Activated CD4-positive, alpha-beta T cell treated with anti-CD3 and anti-CD28 coated beads for 1 hour (primary cell): ENCODE measurements at regions not wholly inside any gene's neighbourhood (a gene's known extent, or its start where the extent isn't known, plus 50 kb on each side); places are given as distances from the start of the nearest gene placed in this dataset.
"Not testable (repeated sequence)": the region's sequence is repeated elsewhere in the genome, so short reads cannot be mapped to it uniquely, and the experiment has no call there.

Experiments
- DNase-seq: peaks from one replicate; pipeline ENCODE4 v3.0.0-alpha.2; 2020

DNA sequence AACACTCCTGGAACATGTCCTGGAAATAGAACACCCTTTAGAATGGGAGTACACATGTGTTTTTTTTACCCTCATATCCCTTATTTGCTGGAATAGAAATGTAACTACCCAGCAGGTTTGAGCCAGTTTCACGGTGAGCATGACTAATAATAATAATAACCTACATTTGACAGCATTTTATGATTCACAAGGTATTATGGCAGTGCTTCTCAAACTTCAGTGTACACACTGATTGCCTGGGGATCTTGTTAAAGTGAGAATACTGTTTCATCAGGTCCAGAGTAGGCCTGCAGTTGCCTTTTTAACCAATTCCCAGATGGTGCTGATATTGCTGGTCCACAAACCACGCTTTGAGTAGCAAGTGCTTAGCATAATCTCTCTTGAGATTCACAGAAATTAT lies 63.9 kb downstream of the NFKBIZ start:
- DNase-seq = no peak

DNA sequence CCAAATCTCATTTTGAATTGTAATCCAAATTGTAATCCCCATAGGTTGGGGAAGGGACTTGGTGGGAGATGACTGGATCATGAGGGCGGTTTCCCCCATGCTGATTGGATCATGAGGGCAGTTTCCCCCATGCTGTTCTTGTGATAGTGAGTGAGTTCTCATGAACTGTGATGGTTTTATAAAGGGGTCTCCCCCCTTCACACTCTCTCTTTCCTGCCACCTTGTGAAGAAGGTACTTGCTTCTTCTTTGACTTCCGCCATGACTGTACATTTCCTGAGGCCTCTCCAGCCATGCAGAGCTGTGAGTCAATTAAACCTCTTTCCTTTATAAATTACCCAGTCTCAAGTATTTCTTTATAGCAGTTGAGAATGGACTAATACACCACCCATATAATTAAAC lies 68.4 kb downstream of the NFKBIZ start:
- not testable (repeated sequence) for DNase-seq

DNA sequence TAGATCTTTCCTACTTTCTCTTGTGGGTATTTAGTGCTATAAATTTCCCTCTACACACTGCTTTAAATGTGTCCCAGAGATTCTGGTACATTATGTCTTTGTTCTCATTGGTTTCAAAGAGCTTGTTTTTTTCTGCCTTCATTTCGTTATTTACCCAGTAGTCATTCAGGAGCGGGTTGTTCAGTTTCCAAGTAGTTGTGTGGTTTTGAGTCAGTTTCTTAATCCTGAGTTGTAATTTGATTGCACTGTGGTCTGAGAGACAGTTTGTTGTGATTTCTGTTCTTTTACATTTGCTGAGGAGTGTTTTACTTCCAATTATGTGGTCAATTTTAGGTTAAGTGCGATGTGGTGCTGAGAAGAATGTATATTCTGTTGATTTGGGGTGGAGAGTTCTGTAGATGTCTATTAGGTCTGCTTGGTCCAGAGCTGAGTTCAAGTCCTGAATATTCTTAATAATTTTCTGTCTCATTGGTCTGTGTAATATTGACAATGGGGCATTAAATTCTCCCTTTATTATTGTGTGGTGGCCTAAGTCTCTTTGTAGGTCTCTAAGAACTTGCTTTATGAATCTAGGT lies 72.9 kb downstream of the NFKBIZ start:
- not testable (repeated sequence) for DNase-seq

DNA sequence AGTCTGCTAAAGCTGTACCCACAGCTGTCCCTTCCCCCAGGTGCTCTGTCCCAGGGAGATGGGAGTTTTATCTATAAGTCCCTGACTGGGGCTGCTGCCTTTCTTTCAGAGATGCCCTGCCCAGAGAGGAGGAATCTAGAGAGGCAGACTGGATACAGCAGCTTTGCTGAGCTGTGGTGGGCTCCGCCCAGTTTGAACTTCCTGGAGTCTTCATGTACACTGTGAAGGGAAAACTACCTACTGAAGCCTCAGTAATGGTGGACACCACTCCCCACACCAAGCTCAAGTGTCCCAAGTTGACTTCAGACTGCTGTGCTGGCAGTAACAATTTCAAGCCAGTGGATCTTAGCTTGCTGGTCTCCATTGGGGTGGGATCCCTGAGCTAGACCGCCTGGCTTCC lies 75.3 kb downstream of the NFKBIZ start:
- not testable (repeated sequence) for DNase-seq

DNA sequence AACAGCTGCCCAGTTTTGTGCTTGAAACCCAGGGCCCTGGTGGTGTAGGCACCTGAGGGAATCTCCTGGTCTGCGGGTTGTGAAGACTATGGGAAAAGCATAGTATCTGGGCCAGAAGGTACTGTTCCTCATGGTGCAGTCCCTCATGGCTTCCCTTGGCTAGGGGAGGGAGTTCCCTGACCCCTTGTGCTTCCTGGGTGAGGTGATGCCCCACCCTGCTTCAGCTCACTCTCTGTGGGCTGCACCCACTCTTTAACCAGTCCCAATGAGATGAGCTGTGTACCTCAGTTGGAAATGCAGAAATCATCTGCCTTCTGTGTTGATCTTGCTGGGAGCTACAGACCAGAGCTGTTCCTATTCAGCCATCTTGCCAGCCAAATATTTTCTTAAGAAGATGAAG lies 75.8 kb downstream of the NFKBIZ start:
- DNase-seq = not testable (repeated sequence)

DNA sequence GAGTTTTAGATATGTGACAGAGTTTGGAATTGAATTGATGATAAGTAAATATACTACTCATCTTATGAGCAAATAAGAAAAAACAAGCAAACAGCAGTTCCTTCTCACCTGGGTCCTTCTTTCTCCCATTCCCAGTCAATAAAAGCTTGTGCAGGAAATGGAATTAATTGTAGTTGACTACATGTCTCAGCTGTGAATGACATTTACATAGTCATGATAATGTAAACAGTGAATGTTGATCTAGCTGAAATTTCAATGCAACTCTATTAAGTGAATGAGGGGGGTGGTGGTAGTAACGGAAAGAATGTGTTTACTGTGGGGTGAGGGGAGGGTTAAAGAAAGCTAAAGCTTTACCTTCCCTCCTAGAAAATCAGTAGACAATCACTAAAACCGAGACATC lies 76.2 kb downstream of the NFKBIZ start:
- DNase-seq = no peak

DNA sequence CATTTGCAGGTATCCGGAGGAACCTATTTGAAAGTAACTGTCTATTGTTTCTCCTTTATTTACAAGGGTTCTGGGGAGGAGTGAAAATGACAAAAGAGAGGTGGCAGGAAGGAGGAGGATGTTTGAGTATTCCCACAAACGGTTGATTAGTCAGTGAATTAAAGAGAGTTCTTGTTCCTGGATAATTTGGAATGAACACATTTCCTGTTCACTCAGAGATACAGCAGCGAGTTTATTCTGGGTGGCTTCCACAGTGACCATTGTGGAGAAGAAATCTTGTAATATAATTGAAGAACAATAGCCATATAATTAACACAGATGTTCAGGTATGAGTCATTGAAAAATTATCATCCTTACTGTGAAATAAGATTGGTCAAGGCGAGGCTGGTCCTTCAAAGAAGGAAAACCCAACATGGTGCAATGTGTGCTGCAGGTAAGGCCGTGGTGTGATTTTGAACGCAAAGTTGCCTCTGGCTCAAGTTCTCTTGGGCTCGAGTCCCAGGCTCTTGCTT lies 77.3 kb downstream of the NFKBIZ start:
- DNase-seq = no peak

DNA sequence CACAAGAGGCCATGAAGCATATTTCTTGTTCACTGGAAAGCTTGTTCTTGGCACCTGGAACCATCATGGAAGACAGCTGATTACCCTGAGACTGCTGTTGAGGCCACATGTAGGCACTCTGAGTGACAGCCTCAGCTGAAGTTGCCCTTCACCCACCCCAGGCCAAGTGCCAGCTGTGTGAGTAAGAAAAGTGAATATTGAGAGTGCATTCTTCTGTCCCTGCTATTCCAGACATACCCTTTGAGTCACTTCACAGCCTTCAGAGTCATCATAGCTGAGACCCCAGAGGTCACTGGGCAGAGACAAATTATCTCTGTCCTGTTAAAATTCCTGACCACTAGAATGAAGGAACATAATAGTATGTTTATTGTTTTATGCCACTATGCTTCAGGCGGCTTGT lies 79.6 kb downstream of the NFKBIZ start:
- DNase-seq = no peak

DNA sequence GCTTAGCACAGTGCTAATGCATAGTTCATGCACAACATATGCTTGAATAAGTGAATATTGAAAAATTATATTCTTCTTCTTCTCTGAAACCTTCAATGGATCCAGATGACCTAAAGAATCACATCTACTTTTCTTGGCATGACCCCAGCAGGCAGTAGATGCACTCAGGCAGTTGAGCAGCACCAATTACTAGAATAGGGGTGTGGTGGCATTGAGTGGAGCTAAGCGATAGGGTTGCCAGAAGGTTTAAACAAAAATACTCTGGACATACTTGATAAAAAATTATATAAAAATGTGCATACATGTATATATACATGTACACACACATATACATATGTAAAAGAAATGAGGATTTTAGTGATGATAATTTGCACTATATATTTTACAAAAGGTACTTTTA lies 81.8 kb downstream of the NFKBIZ start:
- no peak for DNase-seq

DNA sequence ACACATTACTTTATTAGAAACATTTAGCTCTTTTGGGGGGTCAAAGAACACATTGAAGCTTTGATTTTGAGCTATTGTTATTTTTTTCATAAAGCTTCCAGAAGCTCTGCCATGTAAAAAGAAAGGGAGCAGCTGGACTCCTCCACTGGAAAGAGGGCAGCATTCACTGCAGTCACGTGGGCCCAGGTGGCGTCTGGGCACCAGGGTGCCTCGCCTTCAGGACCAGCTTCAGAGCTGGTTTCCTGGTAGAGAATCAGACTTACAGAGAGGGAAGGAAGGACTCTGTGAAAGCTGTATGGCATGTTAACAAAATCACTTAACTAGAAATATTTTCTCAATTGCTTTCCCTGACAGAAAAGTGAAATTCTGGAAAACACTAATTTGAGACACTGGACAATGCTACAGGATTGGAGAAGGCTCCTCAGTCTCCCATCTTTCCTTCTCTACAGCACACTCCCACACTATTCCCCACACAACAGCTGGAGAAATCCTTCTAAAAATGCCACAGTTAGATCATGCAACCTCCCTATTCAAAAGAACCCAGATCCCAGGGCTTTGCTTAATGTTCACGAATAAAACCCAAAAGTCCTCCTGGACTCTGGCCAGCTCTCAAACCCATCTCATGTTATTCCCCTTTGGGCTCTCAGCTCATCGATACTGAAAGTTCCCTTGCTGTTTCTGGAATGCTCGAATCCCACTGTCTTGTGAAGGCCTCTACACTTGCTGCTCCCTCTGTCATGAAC lies 83.2 kb downstream of the NFKBIZ start:
- DNase-seq = no peak

DNA sequence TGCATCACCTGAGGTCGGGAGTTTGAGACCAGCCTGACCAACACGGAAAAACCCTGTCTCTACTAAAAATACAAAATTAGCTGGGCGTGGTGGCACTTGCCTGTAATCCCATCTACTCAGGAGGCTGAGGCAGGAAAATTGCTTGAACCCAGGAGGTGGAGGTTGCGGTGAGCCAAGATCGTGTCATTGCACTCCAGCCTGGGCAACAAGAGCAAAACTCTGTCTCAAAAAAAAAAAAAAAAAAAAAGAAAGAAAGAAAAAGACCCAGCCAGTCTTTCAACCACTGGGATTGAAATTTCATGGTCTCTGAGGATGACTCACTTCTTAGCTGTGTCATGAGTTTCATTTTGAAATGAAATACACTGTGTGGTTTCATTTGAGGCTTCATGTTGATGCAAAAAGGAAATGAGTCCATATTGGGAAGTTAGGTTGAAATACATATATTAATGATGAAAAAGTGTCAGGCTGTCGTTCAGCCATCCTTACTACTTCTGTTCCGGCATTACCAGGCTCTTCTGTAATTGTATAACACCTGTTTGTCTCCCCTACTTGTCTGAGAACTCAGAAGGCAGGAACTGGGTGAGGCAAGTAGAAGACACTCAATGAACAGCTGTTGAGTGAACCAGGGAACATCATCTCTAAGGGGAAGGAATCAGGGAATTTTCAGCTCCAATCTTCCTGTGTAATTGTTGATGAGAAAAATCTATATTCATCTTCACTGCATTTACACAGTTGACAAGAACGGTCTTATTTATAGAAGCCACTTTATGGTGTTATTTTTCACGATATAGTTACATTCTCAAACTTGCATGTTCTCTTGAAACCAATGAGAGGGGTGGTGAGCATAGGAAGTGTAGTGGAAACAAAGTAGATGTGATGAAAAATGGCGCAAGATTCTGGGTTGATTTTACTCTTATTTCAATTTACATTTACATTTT lies 87.4 kb downstream of the NFKBIZ start:
- no peak for DNase-seq

DNA sequence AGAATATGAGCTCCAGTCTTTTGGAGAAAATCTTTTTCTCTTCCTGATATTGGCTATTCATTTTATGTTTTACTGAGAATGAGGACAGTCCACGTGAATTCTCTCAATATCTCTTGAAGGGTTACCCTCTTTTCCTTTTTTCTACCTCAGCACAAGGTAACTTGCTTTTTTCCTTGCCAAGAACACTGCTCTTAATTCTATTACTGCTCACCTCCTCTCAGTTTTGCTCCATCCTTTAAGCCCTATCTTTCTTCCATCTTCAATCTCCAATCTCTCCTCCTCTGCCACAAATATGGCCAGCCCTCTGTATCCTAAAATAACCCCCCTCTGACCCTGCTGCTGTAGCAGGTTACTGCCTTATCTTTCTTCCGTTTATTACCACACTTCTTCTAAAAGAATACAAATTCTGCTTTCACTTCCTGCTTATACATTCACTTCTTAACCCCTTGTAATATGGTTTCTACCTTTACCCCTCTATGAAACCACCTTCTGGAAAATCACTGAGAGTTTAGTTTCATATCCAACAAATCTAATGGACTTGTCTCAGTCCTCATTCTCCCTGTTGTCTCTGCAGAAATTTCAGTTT lies 89.0 kb downstream of the NFKBIZ start:
- no peak for DNase-seq

DNA sequence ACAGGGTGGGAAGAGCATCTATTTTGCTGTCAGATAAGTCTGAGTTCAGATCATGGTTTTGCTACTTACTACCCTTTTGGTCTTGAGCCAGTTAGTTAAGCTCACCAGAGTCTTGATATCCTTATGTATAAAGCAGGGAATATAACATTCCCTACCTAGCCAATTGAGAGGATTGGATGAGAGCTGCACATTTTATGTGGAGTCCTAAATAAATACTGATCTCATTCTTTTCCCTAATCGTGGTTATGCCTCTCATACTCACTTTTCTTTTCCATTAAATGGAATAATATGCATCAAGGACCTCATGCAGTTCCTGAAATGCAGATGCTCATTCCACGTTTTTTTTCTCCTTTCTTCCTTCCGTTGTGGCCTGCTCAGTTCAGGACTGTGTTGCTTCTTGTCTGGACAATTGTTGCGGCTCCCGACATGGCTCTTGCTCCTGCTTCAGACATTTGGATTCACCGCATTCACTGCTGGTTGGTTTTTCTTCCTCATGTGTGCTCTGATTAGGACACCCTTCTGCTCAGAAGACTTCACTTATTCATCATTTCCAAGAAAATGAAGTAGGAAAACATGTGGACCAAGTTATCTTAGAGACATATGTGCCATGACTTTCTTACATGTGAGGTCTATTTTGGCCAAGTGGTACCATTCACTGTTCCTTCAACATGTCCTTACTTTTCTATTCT lies 90.2 kb downstream of the NFKBIZ start:
- DNase-seq = no peak

DNA sequence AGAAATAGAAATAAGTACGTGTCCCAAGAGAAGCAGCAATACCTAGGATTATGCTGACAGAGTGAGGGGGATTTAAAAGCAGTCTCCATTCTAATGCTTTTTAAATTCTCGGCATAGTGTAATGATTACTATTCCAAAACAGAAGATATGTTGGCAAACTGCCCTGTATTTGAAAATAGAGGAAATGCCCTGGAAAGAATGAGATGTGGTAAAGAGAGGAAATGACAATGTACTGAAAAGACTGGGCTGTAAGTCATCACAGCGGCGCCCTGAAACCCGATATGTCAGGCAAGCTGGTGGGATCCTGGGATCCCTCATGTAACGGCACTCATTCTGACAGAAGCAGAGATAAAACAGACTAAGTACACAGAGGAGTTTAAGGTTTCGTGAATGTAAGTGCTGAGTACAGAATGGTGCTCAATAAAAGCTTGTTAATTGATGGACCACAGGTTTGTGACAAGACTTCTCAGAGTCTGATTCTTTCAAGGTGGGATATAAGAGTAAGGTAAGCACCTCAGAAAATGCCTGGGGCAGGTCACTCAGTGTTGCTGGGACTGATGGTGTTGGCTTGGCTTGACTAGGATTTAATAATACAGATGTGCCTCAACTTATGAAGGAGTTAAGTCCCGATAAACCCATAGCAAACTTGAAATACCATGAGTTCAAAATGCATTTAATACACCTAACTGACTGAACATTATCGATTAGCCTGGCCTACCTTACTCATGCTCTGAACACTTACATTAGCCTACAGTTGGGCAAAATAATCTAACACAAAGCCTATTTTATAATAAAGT lies 91.4 kb downstream of the NFKBIZ start:
- no peak for DNase-seq

DNA sequence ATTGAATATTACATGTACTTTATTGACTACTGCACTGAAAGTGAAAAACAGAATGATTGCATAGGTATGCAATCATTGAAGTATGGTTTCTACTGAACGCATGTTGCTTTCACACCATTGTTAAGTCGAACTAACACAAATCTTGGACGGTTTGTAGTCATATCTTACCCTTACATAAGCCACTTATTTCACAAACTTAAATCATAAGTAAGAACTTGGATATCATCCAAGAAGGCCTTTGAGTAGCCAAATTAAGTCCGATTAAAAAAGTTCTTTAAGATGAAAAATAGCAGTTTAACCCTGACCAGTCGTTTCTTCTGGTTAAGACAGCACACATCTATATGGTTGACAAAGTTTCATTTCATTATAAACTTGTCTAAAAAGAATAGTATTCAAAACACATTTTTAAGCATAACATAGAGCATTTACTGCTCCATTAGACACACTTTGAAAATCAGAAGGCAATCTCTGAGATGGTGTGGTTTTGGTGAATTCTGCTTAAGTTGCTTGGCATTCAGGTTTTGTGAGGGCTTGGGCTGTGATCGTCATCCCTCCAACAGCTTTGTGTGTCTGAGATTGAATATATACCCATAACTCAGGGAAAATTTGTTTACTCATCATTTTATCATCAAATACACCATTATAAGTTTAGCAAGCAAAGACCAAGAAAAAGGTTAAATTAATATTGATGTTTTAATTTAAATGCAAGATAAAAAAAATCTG lies 92.2 kb downstream of the NFKBIZ start:
- no peak for DNase-seq

DNA sequence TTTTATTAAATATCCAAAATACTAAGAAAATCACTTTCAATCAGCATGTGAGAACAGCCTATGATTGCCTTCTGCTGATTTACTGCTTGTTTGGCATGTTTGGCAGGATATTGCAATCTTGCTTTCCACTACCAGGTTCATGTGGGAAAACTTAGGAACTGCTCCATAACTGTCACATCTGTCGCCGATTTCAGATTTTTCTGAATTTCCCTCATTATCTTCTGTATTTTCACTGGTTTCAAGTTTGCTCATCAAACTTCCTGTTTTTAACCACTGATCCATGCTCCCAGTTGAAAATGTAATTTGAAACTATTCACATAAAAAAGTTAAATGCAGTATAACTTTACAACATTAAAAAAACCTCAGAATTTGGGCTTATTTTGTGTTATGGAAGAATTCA lies 93.0 kb downstream of the NFKBIZ start:
- no peak for DNase-seq

DNA sequence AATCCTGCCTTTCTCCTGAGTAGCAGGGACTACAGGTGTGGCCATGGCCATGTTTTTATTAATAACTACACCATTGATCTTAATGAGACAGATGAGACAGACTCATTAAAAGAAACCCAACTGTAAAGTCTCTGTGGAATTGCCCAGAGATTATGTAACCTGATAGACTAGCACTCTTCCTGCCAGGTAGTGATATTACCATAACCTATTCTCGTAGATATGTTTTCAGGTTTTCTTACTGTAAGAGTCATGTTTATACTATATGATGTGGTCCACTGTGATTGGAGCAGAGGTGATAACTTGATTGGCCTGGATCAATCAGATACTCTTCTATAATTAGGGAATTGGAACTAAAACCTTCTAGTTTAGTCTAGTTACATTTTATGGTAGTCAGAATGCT lies 93.7 kb downstream of the NFKBIZ start:
- no peak for DNase-seq

DNA sequence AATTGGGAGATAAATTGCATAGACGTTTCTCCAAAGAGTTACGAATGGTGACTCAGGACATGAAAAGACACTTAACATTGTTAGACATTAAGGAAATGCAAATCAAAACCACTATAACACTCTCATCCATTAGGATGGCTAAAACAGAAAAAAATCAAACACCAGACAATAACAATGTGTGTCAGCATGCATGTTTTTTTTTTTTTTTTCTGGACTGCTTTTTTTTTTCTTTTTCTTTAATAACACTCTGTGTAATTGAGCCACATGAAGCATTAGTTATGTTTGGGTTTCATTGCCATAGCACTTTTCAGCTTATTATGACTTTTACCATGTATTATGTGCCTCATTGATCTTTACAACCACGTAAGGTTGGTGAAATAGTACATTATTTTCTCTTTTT lies 95.0 kb downstream of the NFKBIZ start:
- no peak for DNase-seq

DNA sequence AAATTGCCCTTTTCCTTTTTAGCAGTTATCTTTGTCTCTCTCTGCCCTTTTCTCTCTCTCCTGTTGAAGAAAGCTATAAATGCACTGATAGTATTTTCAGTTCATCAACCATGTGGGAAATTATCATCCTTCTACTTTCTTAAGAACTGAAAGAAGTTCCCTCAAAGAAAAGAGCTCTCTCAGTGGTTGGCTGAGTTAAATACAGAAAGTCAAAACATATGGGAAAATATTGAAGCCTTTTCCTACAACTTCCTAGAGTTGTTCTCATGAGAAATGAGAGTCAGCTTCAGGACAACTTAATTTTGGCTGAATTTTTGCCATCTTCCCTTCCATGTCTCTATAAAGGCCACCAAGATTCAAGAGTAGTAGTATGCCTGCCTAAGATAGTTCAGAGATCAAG lies 96.7 kb downstream of the NFKBIZ start:
- no peak for DNase-seq

DNA sequence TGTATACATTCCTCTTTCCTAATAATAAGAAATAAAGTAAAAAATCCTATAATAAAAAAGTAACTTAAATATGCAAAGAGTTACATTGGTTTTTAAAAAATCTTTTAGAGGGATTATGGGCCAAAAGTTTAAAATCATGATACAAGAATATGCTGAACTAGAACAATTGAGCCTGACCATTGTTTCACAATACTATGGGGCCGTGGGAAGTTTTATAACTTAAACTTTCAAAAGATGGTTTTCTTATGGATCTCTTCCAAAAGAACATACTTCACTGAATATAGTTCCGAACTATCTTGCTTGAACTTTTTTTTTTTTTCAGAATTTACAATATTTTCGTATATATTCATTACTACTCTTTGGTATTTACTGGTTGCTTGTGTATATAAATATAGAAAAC lies 97.6 kb downstream of the NFKBIZ start:
- no peak for DNase-seq

DNA sequence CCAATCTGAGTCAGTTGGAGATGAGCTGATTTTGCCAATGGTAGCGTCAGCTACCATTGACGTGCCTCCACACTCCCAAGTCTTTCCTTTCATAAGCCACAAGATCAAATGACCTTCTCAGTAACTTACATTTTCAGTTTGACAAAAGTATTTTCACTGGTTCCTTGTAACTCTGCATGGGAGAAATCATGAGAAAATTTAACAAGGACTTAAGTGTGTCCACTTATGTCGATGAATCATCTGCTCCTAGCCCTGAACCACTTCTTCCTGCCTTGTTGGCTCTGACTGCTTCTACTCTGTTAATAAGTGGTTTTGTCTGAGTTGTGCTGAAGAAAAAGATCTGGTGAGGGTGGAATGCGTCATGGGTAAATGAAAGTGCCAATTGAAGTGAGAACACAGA lies 101.2 kb downstream of the NFKBIZ start:
- no peak for DNase-seq
